ENCODE measurements at regions not wholly inside any gene's neighbourhood (a gene's known extent, or its start where the extent isn't known, plus 50 kb on each side); places are given as distances from the start of the nearest gene placed in this dataset.

DNA sequence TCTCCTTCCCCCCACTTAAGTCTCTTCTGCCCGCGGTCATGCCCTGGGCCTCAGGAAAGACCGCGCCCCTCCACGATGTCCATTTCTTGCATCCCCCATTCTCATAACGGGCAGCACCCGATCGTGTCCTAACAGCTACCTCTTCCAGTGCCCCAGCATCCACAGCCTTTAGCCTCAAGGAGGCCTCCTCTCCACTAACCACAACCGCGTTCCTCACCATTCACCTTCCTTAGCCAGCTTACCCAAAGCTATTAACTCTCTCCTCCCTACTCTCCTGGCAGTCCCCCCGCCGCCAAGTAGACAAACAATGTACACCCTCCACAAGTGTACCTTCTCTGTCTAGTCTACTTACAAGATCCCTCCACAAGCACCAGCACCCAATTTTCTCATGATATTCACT, 58.6 kb upstream of the PAGE5 start:
- TF ChIP-seq, protein P1, sequence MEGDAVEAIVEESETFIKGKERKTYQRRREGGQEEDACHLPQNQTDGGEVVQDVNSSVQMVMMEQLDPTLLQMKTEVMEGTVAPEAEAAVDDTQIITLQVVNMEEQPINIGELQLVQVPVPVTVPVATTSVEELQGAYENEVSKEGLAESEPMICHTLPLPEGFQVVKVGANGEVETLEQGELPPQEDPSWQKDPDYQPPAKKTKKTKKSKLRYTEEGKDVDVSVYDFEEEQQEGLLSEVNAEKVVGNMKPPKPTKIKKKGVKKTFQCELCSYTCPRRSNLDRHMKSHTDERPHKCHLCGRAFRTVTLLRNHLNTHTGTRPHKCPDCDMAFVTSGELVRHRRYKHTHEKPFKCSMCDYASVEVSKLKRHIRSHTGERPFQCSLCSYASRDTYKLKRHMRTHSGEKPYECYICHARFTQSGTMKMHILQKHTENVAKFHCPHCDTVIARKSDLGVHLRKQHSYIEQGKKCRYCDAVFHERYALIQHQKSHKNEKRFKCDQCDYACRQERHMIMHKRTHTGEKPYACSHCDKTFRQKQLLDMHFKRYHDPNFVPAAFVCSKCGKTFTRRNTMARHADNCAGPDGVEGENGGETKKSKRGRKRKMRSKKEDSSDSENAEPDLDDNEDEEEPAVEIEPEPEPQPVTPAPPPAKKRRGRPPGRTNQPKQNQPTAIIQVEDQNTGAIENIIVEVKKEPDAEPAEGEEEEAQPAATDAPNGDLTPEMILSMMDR (IDR thresholded peaks at IDR 0.05; ENCODE audit: extremely low read depth in 1 of 2, insufficient read depth in 1 of 2, low read depth in 1 of 2, low read length in 2 of 2): no peak
- TF ChIP-seq, protein P2, sequence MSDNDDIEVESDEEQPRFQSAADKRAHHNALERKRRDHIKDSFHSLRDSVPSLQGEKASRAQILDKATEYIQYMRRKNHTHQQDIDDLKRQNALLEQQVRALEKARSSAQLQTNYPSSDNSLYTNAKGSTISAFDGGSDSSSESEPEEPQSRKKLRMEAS (IDR thresholded peaks at IDR 0.05; ENCODE audit: insufficient read depth, insufficient read length): no peak
- TF ChIP-seq POLR2AphosphoS5 (IDR thresholded peaks at IDR 0.05; ENCODE audit: insufficient read depth, low read depth, low read length) (no peak), GATA2 (IDR thresholded peaks at IDR 0.05; ENCODE audit: insufficient read depth, insufficient read length, low read depth, low read length) (no peak)
